NCI-H2227 (cell line): ENCODE measurements at regions not wholly inside any gene's neighbourhood (a gene's known extent, or its start where the extent isn't known, plus 50 kb on each side); places are given as distances from the start of the nearest gene placed in this dataset.
"Not testable (repeated sequence)": the region's sequence is repeated elsewhere in the genome, so short reads cannot be mapped to it uniquely, and the experiment has no call there.

Experiments used
- DNase-seq: peaks from one replicate; lab custom pipeline; 2025; ENCODE audit not compliant: unreplicated experiment; lab: John Stamatoyannopoulos, UW

GRCh38 chr5:3161672-3162071 lies 410.2 kb upstream of the IRX2 start:
- no peak for DNase-seq

- no peak for DNase-seq
Measured at GRCh38 chr5:3157214-3157613, 405.7 kb upstream of the IRX2 start.

- DNase-seq = no peak
Measured at GRCh38 chr5:3155717-3156116, 404.2 kb upstream of the IRX2 start.

- DNase-seq = no peak
Measured at GRCh38 chr5:3155046-3155445, 403.6 kb upstream of the IRX2 start.

- no peak for DNase-seq
Measured at GRCh38 chr5:3153906-3154305, 402.4 kb upstream of the IRX2 start.

GRCh38 chr5:3153226-3153858 lies 401.9 kb upstream of the IRX2 start:
- no peak for DNase-seq

- DNase-seq = no peak
Measured at GRCh38 chr5:3149899-3150298, 398.4 kb upstream of the IRX2 start.

- DNase-seq = not testable (repeated sequence)
Measured at GRCh38 chr5:3147405-3147804, 395.9 kb upstream of the IRX2 start.

GRCh38 chr5:3145641-3146040 lies 394.2 kb upstream of the IRX2 start:
- DNase-seq = no peak

- DNase-seq = no peak
Measured at GRCh38 chr5:3143382-3143781, 391.9 kb upstream of the IRX2 start.

- DNase-seq = no peak
Measured at GRCh38 chr5:3142261-3143027, 391.0 kb upstream of the IRX2 start.

- DNase-seq = no peak
Measured at GRCh38 chr5:3140117-3140516, 388.6 kb upstream of the IRX2 start.

- no peak for DNase-seq
Measured at GRCh38 chr5:3139499-3139931, 388.0 kb upstream of the IRX2 start.

GRCh38 chr5:3131161-3131560 lies 379.7 kb upstream of the IRX2 start:
- no peak for DNase-seq

GRCh38 chr5:3129252-3129651 lies 377.8 kb upstream of the IRX2 start:
- no peak for DNase-seq

- DNase-seq = no peak
Measured at GRCh38 chr5:3127423-3127911, 376.0 kb upstream of the IRX2 start.

- DNase-seq = no peak
Measured at GRCh38 chr5:3126639-3127038, 375.2 kb upstream of the IRX2 start.

- no peak for DNase-seq
Measured at GRCh38 chr5:3124410-3124809, 372.9 kb upstream of the IRX2 start.

- DNase-seq = no peak
Measured at GRCh38 chr5:3123763-3124157, 372.3 kb upstream of the IRX2 start.

GRCh38 chr5:3122985-3123762 lies 371.7 kb upstream of the IRX2 start:
- DNase-seq = no peak

GRCh38 chr5:3122216-3122615 lies 370.7 kb upstream of the IRX2 start:
- DNase-seq = no peak

- DNase-seq = no peak
Measured at GRCh38 chr5:3121813-3122212, 370.3 kb upstream of the IRX2 start.
